K562 (cell line): ENCODE measurements at regions not wholly inside any gene's neighbourhood (a gene's known extent, or its start where the extent isn't known, plus 50 kb on each side); places are given as distances from the start of the nearest gene placed in this dataset.
"Not testable (repeated sequence)": the region's sequence is repeated elsewhere in the genome, so short reads cannot be mapped to it uniquely, and the experiment has no call there.

ENCODE experiments used
- ATAC-seq: fragments of 200-7000 bp; cut with Tn5 transposase; 3 replicates; pipeline ENCODE4 v1.9.1; 2020; ENCODE audit warnings: moderate library complexity
- BruUV-seq: library from RNA; stranded (reverse); fragments of 400-500 nt; replicated peaks from 2 replicates; lab custom pipeline; 2021; lab: Mats Ljungman, UMichigan
- CTCF ChIA-PET: fragments of 300-600 bp; formaldehyde crosslinking; extraction: SDS; loops from one replicate; lab custom pipeline; 2021; ENCODE audit warnings: low intra/inter-chr PET ratio; lab: Yijun Ruan, JAX
- POLR2A ChIA-PET: fragments of 300-600, 350-650 bp; sonication (Branson Sonifier 250); formaldehyde crosslinking; extraction: SDS; loops from one replicate; lab custom pipeline; 2021; ENCODE audit warnings: antibody characterized with exemption, inconsistent platforms; lab: Yijun Ruan, JAX
- DNase-seq, 4 experiments: peaks; one replicate each; pipeline versions ENCODE4 v3.0.0 to v3.0.0-alpha.2; 2011 to 2018; ENCODE audit warnings: low spot score in 3 of 4, mixed read lengths in 3 of 4; ENCODE audit errors: extremely low read depth in 1 of 4
- FAIRE-seq: peaks from 2 replicates; lab custom pipeline; 2011; peaks lifted over from hg19 to GRCh38; lab: Jason Lieb, UNC
- H2AFZ ChIP-seq: 2 replicates; pipeline ENCODE4 v1.6.0; 2011; ENCODE audit warnings: low read depth, low read length, control low read depth, inconsistent platforms
- H3K27ac ChIP-seq: fragments of 200-600 bp; 3 replicates; pipeline ENCODE4 v1.8.0; 2011; ENCODE audit warnings: low read depth, mild to moderate bottlenecking, control low read depth, inconsistent platforms, low read length, moderate library complexity, mixed read lengths; ENCODE audit errors: extremely low read depth
- H3K27me3 ChIP-seq, 2 experiments: fragments of 300-600 bp in 1 of 2; 2 replicates in 1 of 2; 3 replicates in 1 of 2; pipeline versions ENCODE4 v1.6.0 to v1.8.0; 2011; ENCODE audit warnings: inconsistent platforms in 2 of 2, low read length in 2 of 2, mild to moderate bottlenecking in 1 of 2, mixed read lengths in 1 of 2, moderate library complexity in 1 of 2; ENCODE audit not compliant: control insufficient read depth in 2 of 2, insufficient read depth in 2 of 2
- H3K36me3 ChIP-seq: fragments of 300-600 bp; 3 replicates; pipeline ENCODE4 v1.8.0; 2011; ENCODE audit warnings: mild to moderate bottlenecking, low read length, inconsistent platforms; ENCODE audit not compliant: control insufficient read depth, insufficient read depth
- H3K4me1 ChIP-seq, 2 experiments: fragments of 200-600 bp in 1 of 2; replicated peaks in 1 of 2; 2 replicates in 1 of 2; 3 replicates in 1 of 2; pipeline versions ENCODE4 v1.5.1 to v1.8.0; 2011; ENCODE audit warnings: inconsistent platforms in 2 of 2, low read length in 2 of 2, mild to moderate bottlenecking in 1 of 2, mixed read lengths in 1 of 2, moderate library complexity in 1 of 2; ENCODE audit not compliant: control insufficient read depth in 2 of 2, insufficient read depth in 2 of 2
- H3K4me2 ChIP-seq: 2 replicates; pipeline ENCODE4 v1.6.1; 2011; ENCODE audit warnings: low read length, control low read depth, inconsistent platforms, mixed read lengths; ENCODE audit not compliant: insufficient read depth
- H3K4me3 ChIP-seq: fragments of 200-600 bp; sonication (generic), shearing (Covaris generic); 2 replicates; pipeline ENCODE4 v1.5.1; 2016; ENCODE audit warnings: control low read depth, inconsistent platforms
- H3K79me2 ChIP-seq: fragments of 200-600 bp; 3 replicates; pipeline ENCODE4 v1.8.0; 2011; ENCODE audit warnings: low read length, inconsistent platforms; ENCODE audit not compliant: control insufficient read depth, insufficient read depth
- H3K9ac ChIP-seq, 2 experiments: 2 replicates each; pipeline versions ENCODE4 v1.6.0 to v1.6.1; 2011; ENCODE audit warnings: low read depth in 2 of 2, low read length in 2 of 2, control low read depth in 1 of 2, inconsistent platforms in 1 of 2, mild to moderate bottlenecking in 1 of 2, mixed read lengths in 1 of 2; ENCODE audit not compliant: insufficient read depth in 1 of 2
- H3K9me1 ChIP-seq: one replicate; pipeline ENCODE4 v1.6.0; 2011; ENCODE audit warnings: inconsistent platforms, mild to moderate bottlenecking, low read length, moderate library complexity; ENCODE audit not compliant: control insufficient read depth, insufficient read depth
- H3K9me3 ChIP-seq: replicated peaks from 2 replicates; pipeline ENCODE4 v1.5.1; 2011; ENCODE audit warnings: low read depth, low read length, inconsistent platforms; ENCODE audit not compliant: control insufficient read depth, insufficient read depth
- H4K20me1 ChIP-seq: replicated peaks from 2 replicates; pipeline ENCODE4 v1.6.1; 2011; ENCODE audit warnings: low read length, inconsistent platforms, mixed read lengths; ENCODE audit not compliant: control insufficient read depth, insufficient read depth
- FOXA1 ChIP-seq: fragments of 450-650 bp; IDR thresholded peaks from 2 replicates; pipeline ENCODE4 v1.6.1; 2016; ENCODE audit warnings: mild to moderate bottlenecking, borderline replicate concordance
- MTA1 ChIP-seq: fragments of 450-650 bp; IDR thresholded peaks from 2 replicates; pipeline ENCODE4 v1.6.1; 2017; ENCODE audit warnings: borderline replicate concordance
- ZFX ChIP-seq: sonication (generic); formaldehyde crosslinking; IDR thresholded peaks from 2 replicates; pipeline ENCODE4 v1.8.0; 2022; ENCODE audit warnings: mild to moderate bottlenecking, missing genetic modification reagents, moderate library complexity
- ZNF316 ChIP-seq: fragments of 450-650 bp; IDR thresholded peaks from 2 replicates; pipeline ENCODE4 v1.6.1; 2016
- WGBS: fragments of 100-300 bp; shearing (Covaris generic); methylation state at CpG from one replicate; pipeline ENCODE4 v1.1.6; 2016; ENCODE audit warnings: low coverage, mixed read lengths; ENCODE audit not compliant: insufficient coverage; ENCODE audit errors: missing lambda C conversion rate; 5-methylcytosine and 5-hydroxymethylcytosine counted together
- in situ Hi-C: fragments of 300-500 bp; cut with MboI; formaldehyde crosslinking; loops from 4 replicates; pipeline ENCODE4 v1.15.0; 2018; ENCODE audit warnings: inconsistent platforms, mixed read lengths
- intact Hi-C: fragments of 100-400 bp; cut with micrococcal nuclease; formaldehyde crosslinking; loops from 2 replicates; pipeline ENCODE4 v1.14.2; 2022
- TF ChIP-seq, protein P1 (sequence below), 2 experiments: fragments of 450-650 bp in 1 of 2; sonication (generic) in 1 of 2; formaldehyde crosslinking in 1 of 2; IDR thresholded peaks in 1 of 2; conservative IDR thresholded peaks in 1 of 2; 2 replicates each; pipeline versions ENCODE4 v1.6.1 to v1.8.1; 2016 to 2023; ENCODE audit warnings: mild to moderate bottlenecking in 2 of 2, moderate library complexity in 2 of 2, inconsistent platforms in 1 of 2, missing genetic modification reagents in 1 of 2
- TF ChIP-seq, protein P2 (sequence below), 2 experiments: fragments of 450-650 bp; conservative IDR thresholded peaks; 2 replicates each; pipeline ENCODE4 v1.6.1; 2017; ENCODE audit warnings: mild to moderate bottlenecking in 2 of 2, moderate library complexity in 2 of 2
- TF ChIP-seq, protein P3 (sequence below): sonication (generic); formaldehyde crosslinking; IDR thresholded peaks from 2 replicates; pipeline ENCODE4 v1.8.0; 2022; ENCODE audit warnings: mild to moderate bottlenecking, low read depth, missing genetic modification reagents

DNA sequence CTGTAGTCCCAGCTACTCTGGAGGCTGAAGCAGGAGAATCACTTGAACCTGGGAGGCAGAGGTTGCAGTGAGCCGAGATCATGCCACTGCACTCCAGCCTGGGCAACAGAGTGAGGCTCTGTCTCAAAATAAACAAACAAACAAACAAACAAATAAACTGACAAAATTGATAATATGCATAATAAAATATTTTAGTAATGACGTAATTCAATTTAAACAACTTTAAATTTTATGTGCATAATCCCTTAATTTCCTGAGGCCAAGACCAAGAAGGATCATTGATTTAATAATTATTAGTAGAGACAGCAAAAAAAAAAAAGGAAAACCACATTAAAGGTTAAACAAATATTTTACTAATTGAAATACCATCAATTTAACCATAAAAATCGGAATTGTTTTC is 370.7 kb downstream of the LRRIQ3 start:
- ATAC-seq, CTCF ChIA-PET, DNase-seq, H2AFZ ChIP-seq, H3K4me2 ChIP-seq, FAIRE-seq, H3K4me3 ChIP-seq, intact Hi-C loops, H3K9me3 ChIP-seq, BruUV-seq, H3K9me1 ChIP-seq, POLR2A ChIA-PET, in situ Hi-C loops, H3K36me3 ChIP-seq, H3K9ac ChIP-seq, H4K20me1 ChIP-seq, H3K27me3 ChIP-seq, H3K79me2 ChIP-seq, H3K27ac ChIP-seq, H3K4me1 ChIP-seq: not testable (repeated sequence)
- 0% methylated on average over 3 of the region's 3 CpGs for WGBS
- TF ChIP-seq, protein P1, sequence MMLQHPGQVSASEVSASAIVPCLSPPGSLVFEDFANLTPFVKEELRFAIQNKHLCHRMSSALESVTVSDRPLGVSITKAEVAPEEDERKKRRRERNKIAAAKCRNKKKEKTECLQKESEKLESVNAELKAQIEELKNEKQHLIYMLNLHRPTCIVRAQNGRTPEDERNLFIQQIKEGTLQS (IDR thresholded peaks at IDR 0.05): peak; percentile 14; the same call in 1 of the 2 replicates
- TF ChIP-seq, protein P1 (CRISPR knock-in tag; conservative IDR thresholded peaks at IDR 0.05): not testable (repeated sequence)

DNA sequence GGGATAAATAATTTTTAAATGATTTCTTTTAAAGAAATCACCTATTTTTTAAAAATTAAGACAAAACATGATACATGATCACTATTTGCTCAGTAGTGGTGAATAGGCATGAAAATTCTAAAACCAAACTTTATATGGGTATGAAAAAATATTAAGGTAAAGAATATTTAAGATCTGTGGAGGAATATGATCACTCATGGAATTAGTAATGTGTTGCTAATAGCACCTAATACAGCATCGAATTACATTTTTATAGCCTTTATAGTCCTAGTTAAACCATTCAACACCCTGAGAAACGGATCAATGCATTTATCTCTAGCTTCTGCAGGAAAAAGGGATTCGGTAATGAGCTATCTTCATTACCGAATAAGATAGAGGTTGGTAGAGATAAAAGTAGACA is 373.9 kb downstream of the LRRIQ3 start:
- Histone ChIP-seq H3K4me2 (no peak overlapping the region), H3K4me3 (no peak overlapping the region), H4K20me1 (no peaks in the 10 kb centered on the region), H3K27ac (no peak overlapping the region), H3K9me3 (0 out of 2 replicates have a peak, but pooled peaks cover 2% of the 10 kb centered on the region), H3K4me1 (no peaks in the 10 kb centered on the region), H3K9me1 (no peaks in the 10 kb centered on the region), H3K27me3 (no peaks in the 10 kb centered on the region)
- in situ Hi-C loops (no loop called here), intact Hi-C loops (no loop called here)
- WGBS: 0% methylated on average over 4 of the region's 4 CpGs
- POLR2A ChIA-PET: no interaction called here
- BruUV-seq: no TSS peak
- TF ChIP-seq ZNF316 (peak; percentile 22; the same call in 1 of the 2 replicates), FOXA1 (no peak), ZFX (CRISPR knock-in tag) (no peak), MTA1 (no peak)
- TF ChIP-seq, protein P2, sequence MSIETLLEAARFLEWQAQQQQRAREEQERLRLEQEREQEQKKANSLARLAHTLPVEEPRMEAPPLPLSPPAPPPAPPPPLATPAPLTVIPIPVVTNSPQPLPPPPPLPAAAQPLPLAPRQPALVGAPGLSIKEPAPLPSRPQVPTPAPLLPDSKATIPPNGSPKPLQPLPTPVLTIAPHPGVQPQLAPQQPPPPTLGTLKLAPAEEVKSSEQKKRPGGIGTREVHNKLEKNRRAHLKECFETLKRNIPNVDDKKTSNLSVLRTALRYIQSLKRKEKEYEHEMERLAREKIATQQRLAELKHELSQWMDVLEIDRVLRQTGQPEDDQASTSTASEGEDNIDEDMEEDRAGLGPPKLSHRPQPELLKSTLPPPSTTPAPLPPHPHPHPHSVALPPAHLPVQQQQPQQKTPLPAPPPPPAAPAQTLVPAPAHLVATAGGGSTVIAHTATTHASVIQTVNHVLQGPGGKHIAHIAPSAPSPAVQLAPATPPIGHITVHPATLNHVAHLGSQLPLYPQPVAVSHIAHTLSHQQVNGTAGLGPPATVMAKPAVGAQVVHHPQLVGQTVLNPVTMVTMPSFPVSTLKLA (conservative IDR thresholded peaks at IDR 0.05): no peak
- TF ChIP-seq, protein P3, sequence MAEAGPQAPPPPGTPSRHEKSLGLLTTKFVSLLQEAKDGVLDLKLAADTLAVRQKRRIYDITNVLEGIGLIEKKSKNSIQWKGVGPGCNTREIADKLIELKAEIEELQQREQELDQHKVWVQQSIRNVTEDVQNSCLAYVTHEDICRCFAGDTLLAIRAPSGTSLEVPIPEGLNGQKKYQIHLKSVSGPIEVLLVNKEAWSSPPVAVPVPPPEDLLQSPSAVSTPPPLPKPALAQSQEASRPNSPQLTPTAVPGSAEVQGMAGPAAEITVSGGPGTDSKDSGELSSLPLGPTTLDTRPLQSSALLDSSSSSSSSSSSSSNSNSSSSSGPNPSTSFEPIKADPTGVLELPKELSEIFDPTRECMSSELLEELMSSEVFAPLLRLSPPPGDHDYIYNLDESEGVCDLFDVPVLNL (CRISPR knock-in tag): no peak
- TF ChIP-seq, all 486 proteins: peak for 1
- Histone ChIP-seq H2AFZ (no peak overlapping the region), H3K36me3 (no peaks in the 10 kb centered on the region), H3K79me2 (no peaks in the 10 kb centered on the region), H3K9ac (no peak overlapping the region)
- ATAC-seq: no peak
- CTCF ChIA-PET: no interaction called here
- no peak for FAIRE-seq
- DNase-seq: no peak
